MCF 10A (cell line): ENCODE measurements at regions not wholly inside any gene's neighbourhood (a gene's known extent, or its start where the extent isn't known, plus 50 kb on each side); places are given as distances from the start of the nearest gene placed in this dataset.

ENCODE experiments used
- BruUV-seq: library from RNA; stranded (reverse); fragments of 400-500 nt; replicated peaks from 2 replicates; lab custom pipeline; 2021; lab: Mats Ljungman, UMichigan
- CTCF ChIA-PET: fragments of 300-600 bp; sonication (Branson Sonifier 250); formaldehyde crosslinking; extraction: SDS; loops from one replicate; lab custom pipeline; 2021; ENCODE audit warnings: antibody characterized with exemption, inconsistent platforms; lab: Yijun Ruan, JAX
- POLR2A ChIA-PET: fragments of 300-600, 350-650 bp; sonication (Branson Sonifier 250); formaldehyde crosslinking; extraction: SDS; loops from one replicate; lab custom pipeline; 2020; ENCODE audit warnings: antibody characterized with exemption, inconsistent platforms; lab: Yijun Ruan, JAX
- DNase-seq: peaks from one replicate; pipeline ENCODE4 v3.0.0-alpha.2; 2018; ENCODE audit not compliant: unreplicated experiment
- H3K27ac Mint-ChIP-seq: one replicate; pipeline ENCODE4 v1.8.0; 2022; ENCODE audit warnings: mild to moderate bottlenecking, low read depth, mixed read lengths; ENCODE audit not compliant: unreplicated experiment
- H3K27me3 Mint-ChIP-seq: one replicate; pipeline ENCODE4 v1.8.0; 2022; ENCODE audit warnings: mixed read lengths; ENCODE audit not compliant: insufficient read depth, unreplicated experiment
- H3K36me3 Mint-ChIP-seq: one replicate; pipeline ENCODE4 v1.8.0; 2022; ENCODE audit warnings: mild to moderate bottlenecking, moderate library complexity, mixed read lengths; ENCODE audit not compliant: insufficient read depth, unreplicated experiment
- H3K4me1 Mint-ChIP-seq: one replicate; pipeline ENCODE4 v1.8.0; 2022; ENCODE audit warnings: mixed read lengths; ENCODE audit not compliant: insufficient read depth, unreplicated experiment
- H3K4me3 Mint-ChIP-seq: one replicate; pipeline ENCODE4 v1.8.0; 2022; ENCODE audit warnings: mild to moderate bottlenecking, moderate library complexity, mixed read lengths; ENCODE audit not compliant: unreplicated experiment
- H3K9me3 Mint-ChIP-seq: one replicate; pipeline ENCODE4 v1.8.0; 2022; ENCODE audit warnings: mixed read lengths; ENCODE audit not compliant: unreplicated experiment
- intact Hi-C: fragments of 100-400 bp; cut with micrococcal nuclease; formaldehyde crosslinking; loops from 2 replicates; pipeline ENCODE4 v1.14.1; 2022
- TF ChIP-seq, protein P1 (sequence below): fragments of 200-600 bp; IDR thresholded peaks from one replicate; pipeline ENCODE4 v1.8.0; 2022; ENCODE audit warnings: antibody characterized with exemption, mild to moderate bottlenecking; ENCODE audit not compliant: unreplicated experiment

DNA sequence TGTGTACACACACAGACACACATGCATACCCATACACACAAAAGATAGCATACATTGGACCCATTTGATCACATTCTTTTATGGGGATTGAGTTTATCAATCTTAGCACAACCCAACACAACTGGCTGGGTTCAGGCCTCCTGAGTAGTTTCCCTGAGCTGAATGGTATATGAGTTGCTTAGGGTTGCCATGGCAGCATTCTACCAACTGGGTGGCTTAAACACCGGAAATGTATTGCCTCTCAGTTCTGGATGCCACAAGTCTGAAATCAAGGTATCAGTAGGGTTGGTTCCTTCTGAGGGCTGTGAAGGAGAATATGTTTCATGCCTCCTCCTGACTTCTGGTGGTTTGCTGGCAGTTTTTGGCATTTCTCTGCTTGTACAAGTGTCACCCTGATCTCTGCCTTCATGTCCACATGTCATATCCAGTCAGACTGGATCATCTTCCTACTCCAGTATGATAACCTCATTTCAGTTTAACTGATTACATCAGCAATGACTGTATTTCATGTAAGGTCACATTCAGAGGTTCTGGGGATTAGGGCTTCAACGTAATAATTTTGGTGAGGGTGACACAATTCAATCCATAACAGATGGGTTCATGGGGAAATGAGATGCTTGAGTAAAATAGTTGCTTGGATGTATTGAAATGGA, 212.7 kb downstream of the KCNE4 start:
- H3K9me3 Mint-ChIP-seq = no peaks in the 10 kb centered on the region
- CTCF ChIA-PET = no interaction called here
- POLR2A ChIA-PET = no interaction called here
- no peaks in the 10 kb centered on the region for H3K27me3 Mint-ChIP-seq
- intact Hi-C loops = no loop called here
- peaks cover 23% of the 10 kb centered on the region for H3K4me1 Mint-ChIP-seq
- H3K4me3 Mint-ChIP-seq = no peak overlapping the region
- H3K27ac Mint-ChIP-seq = no peak overlapping the region
- BruUV-seq = no TSS peak
- no peaks in the 10 kb centered on the region for H3K36me3 Mint-ChIP-seq
- TF ChIP-seq, protein P1, sequence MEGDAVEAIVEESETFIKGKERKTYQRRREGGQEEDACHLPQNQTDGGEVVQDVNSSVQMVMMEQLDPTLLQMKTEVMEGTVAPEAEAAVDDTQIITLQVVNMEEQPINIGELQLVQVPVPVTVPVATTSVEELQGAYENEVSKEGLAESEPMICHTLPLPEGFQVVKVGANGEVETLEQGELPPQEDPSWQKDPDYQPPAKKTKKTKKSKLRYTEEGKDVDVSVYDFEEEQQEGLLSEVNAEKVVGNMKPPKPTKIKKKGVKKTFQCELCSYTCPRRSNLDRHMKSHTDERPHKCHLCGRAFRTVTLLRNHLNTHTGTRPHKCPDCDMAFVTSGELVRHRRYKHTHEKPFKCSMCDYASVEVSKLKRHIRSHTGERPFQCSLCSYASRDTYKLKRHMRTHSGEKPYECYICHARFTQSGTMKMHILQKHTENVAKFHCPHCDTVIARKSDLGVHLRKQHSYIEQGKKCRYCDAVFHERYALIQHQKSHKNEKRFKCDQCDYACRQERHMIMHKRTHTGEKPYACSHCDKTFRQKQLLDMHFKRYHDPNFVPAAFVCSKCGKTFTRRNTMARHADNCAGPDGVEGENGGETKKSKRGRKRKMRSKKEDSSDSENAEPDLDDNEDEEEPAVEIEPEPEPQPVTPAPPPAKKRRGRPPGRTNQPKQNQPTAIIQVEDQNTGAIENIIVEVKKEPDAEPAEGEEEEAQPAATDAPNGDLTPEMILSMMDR = no peak
- DNase-seq = no peak

DNA sequence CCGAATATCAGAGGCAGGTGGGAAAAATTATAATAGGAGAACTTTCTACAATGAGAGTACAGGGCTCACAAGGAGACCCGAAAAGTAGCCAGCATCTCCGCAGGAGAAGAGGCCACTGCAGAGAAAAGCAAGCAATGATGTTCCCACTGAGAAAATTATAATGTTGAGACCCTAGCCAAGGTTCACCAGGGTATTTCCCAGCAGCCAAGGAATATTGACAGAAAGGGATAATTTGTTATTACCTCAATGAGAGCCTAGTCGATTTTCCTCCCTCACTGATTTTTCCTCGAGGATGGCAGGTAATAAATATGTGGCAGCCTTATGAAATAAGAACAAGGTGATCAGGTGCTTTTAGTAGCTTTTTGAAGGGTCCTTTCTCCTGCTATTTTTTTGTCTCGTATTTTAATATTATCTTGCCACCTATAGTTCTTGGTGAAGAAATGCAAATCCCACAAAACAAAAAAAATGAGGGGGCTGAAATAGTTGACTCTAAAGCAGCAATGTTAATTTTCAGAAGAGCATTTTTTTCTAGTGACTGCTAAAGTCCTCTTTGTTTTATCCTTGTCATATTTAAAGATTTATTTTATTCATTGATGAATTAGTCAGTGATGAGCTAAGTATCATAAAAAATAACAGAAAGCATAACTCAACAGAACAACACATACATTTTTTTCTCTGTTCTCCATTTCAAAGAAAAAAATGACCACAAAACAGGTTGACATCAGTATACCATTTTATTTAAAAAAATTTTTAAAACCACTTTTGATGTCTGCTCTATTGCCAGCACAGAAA, 215.4 kb downstream of the KCNE4 start:
- no TSS peak for BruUV-seq
- Mint-ChIP-seq H3K9me3 (no peaks in the 10 kb centered on the region), H3K27me3 (no peaks in the 10 kb centered on the region), H3K4me3 (no peak overlapping the region), H3K27ac (no peak overlapping the region), H3K36me3 (no peaks in the 10 kb centered on the region), H3K4me1 (peaks cover 10% of the 10 kb centered on the region)
- CTCF ChIA-PET = no interaction called here
- intact Hi-C loops = no loop called here
- TF ChIP-seq, protein P1 = no peak
- POLR2A ChIA-PET = interaction anchor here (0.7 kb wide), 1 partner anchor 390 kb away, joined by 4 read pairs; no protein-coding TSS in a partner anchor
- no peak for DNase-seq

DNA sequence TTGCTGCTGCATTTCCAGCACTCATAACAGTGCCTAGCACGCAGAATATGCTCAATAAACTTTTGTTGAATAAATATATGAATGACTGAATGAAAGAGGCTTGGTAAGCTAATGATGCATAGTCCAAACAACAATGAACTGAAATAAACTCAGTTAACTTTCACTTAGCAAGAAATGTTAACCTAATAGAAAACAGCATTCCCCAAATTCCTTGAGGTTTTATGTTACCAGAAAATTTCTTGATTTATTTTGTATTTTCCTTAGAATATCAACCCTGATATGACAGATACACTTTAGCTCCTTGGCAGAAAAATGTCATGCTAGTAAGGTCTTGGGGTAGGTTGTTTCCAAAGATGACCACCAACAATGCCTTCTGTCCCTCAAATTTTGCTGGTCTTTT, 217.4 kb downstream of the KCNE4 start:
- BruUV-seq = no TSS peak

DNA sequence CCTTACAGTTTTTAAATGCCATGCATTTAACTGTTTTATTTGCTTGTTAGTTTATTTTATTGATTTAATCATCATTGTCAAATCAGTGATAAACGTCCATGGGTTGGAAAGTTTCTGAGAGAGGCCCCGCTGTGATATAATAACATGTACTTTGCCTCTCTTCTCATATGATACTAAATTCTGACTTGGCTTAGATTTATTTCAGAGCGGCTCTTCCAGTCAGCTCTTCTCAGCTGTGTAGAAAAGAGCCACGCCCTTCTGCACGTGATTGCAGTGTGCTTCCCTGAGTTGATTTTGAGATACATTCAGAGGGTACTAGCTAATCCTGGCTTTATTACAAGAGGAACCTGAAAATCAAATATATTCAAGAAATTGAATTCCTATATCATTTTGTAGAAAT, 218.6 kb downstream of the KCNE4 start:
- no peaks in the 10 kb centered on the region for H3K9me3 Mint-ChIP-seq
- H3K27me3 Mint-ChIP-seq = no peaks in the 10 kb centered on the region
- DNase-seq = no peak
- no peaks in the 10 kb centered on the region for H3K36me3 Mint-ChIP-seq
- peaks cover 10% of the 10 kb centered on the region for H3K4me1 Mint-ChIP-seq
- TF ChIP-seq, protein P1 = no peak
- POLR2A ChIA-PET = no interaction called here
- H3K27ac Mint-ChIP-seq = no peak overlapping the region
- CTCF ChIA-PET = no interaction called here
- intact Hi-C loops = no loop called here
- no peak overlapping the region for H3K4me3 Mint-ChIP-seq
- BruUV-seq = no TSS peak

More for the DNA sequence above, 217.4 kb downstream of the KCNE4 start:
- no peak overlapping the region for H3K27ac Mint-ChIP-seq
- POLR2A ChIA-PET = interaction anchor here (1.5 kb wide), 1 partner anchor 10 kb away, joined by 3 read pairs; no protein-coding TSS in a partner anchor
- no peak for DNase-seq
- no peaks in the 10 kb centered on the region for H3K36me3 Mint-ChIP-seq
- H3K27me3 Mint-ChIP-seq = no peaks in the 10 kb centered on the region
- peaks cover 10% of the 10 kb centered on the region for H3K4me1 Mint-ChIP-seq
- TF ChIP-seq, protein P1 = no peak
- CTCF ChIA-PET = interaction anchor here (1.0 kb wide), 1 partner anchor 297 kb away, joined by 8 read pairs; no protein-coding TSS in a partner anchor
- H3K9me3 Mint-ChIP-seq = no peaks in the 10 kb centered on the region
- intact Hi-C loops = no loop called here
- H3K4me3 Mint-ChIP-seq = no peak overlapping the region
